Ishikawa (cell line): ENCODE measurements at regions not wholly inside any gene's neighbourhood (a gene's known extent, or its start where the extent isn't known, plus 50 kb on each side); places are given as distances from the start of the nearest gene placed in this dataset.

ENCODE experiments used
- EP300 ChIP-seq: IDR thresholded peaks from 2 replicates; pipeline ENCODE4 v1.6.1; 2012; ENCODE audit warnings: borderline replicate concordance
- FOXM1 ChIP-seq: IDR thresholded peaks from 2 replicates; pipeline ENCODE4 v1.6.1; 2012; ENCODE audit warnings: low read depth, borderline replicate concordance
- NFIC ChIP-seq: IDR thresholded peaks from 2 replicates; pipeline ENCODE4 v1.6.1; 2012
- TAF1 ChIP-seq: IDR thresholded peaks from 2 replicates; pipeline ENCODE4 v1.6.1; 2012; ENCODE audit warnings: low read depth, mild to moderate bottlenecking
- TF ChIP-seq, protein P1 (sequence below): IDR thresholded peaks from 2 replicates; pipeline ENCODE4 v1.6.1; 2012

DNA sequence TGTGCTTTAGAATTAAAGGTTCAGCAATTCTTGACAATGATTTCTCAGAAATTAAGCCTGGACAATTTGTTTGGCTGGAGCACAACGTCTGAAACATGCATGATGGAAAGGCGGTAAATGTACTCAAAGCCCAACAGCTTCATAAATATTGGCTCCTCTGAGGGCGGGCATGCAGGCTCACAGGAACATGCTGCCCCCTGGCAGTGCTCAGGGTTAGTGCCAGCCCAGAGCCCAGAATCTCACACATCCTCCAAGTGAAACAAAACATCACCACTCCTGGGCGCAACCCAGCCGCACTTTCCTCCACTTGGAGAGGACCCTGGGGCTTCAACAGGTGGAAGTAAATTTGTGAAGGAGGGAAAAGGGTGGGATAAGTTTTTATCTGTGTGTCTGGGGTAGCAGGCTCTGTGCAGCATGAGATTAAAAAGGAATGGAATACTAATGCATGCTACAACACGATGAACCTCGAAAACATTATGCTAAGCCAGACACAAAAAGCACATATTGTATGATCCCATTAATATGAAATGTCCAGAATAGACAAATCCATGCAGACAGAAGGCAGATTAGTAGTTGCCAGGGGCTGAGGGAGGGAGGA lies 54.1 kb upstream of the PTPRT start:
- TF ChIP-seq NFIC (no peak), TAF1 (no peak), EP300 (no peak), FOXM1 (no peak)
- TF ChIP-seq, protein P1, sequence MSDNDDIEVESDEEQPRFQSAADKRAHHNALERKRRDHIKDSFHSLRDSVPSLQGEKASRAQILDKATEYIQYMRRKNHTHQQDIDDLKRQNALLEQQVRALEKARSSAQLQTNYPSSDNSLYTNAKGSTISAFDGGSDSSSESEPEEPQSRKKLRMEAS: no peak
